ENCODE measurements at regions not wholly inside any gene's neighbourhood (a gene's known extent, or its start where the extent isn't known, plus 50 kb on each side); places are given as distances from the start of the nearest gene placed in this dataset.
"Not testable (repeated sequence)": the region's sequence is repeated elsewhere in the genome, so short reads cannot be mapped to it uniquely, and the experiment has no call there.

GRCh38 chr2:192413812-192414681, 219.3 kb upstream of the TMEFF2 start:
- 98% methylated on average over 9 of the region's 13 CpGs for WGBS (ENCODE audit: insufficient coverage)
- peaks cover 0 to 2% (median 0%) of the 10 kb centered on the region in 5 experiments for H3K9me3 ChIP-seq (ENCODE audit: control extremely low read depth in 1 of 5, control insufficient read depth in 4 of 5, insufficient read depth in 2 of 5, low read depth in 1 of 5, low read length in 4 of 5)
- no peak overlapping the region for H3K4me3 ChIP-seq (ENCODE audit: control insufficient read depth in 1 of 7, extremely low read depth in 1 of 7, insufficient read depth in 4 of 7, low read depth in 2 of 7, low read length in 6 of 7)
- no peaks in the 10 kb centered on the region for H3K36me3 ChIP-seq (ENCODE audit: control insufficient read depth in 4 of 4, insufficient read depth in 4 of 4, low read length in 3 of 4)
- no peaks in the 10 kb centered on the region for H3K27me3 ChIP-seq (replicated peaks in 2 of 5; ENCODE audit: control insufficient read depth in 4 of 5, insufficient read depth in 5 of 5, low read length in 4 of 5)
- H3K4me1 ChIP-seq (ENCODE audit: control extremely low read depth in 1 of 4, control insufficient read depth in 4 of 4, insufficient read depth in 4 of 4, low read length in 3 of 4): no peaks in the 10 kb centered on the region
- H3K27ac ChIP-seq (ENCODE audit: insufficient read depth in 1 of 2, low read depth in 1 of 2, low read length in 2 of 2, poor library complexity in 1 of 2, severe bottlenecking in 2 of 2): no peak overlapping the region
- ChIA-PET CTCF (no interaction called here), POLR2A (no interaction called here)
- no peak for DNase-seq

DNA sequence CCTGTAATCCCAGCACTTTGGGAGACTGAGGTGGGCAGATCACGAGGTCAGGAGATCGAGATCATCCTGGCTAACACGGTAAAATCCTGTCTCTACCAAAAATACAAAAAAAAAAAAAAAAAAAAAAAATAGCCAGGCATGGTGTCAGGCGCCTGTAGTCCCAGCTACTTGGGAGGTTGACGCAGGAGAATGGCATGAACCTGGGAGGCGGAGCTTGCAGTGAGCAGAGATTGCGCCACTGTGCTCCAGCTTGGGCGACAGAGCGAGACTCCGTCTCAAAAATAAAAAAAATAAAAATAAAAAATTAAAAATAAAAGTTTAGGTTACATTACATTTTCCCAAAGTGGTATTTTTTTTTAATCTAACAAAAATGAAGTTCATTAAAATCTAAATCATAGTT, 218.1 kb upstream of the TMEFF2 start:
- DNase-seq; H3K9me3 ChIP-seq (ENCODE audit: control extremely low read depth in 1 of 5, control insufficient read depth in 4 of 5, insufficient read depth in 2 of 5, low read depth in 1 of 5, low read length in 4 of 5); H3K36me3 ChIP-seq (ENCODE audit: control insufficient read depth in 4 of 4, insufficient read depth in 4 of 4, low read length in 3 of 4); H3K27me3 ChIP-seq (replicated peaks in 2 of 5; ENCODE audit: control insufficient read depth in 4 of 5, insufficient read depth in 5 of 5, low read length in 4 of 5); POLR2A ChIA-PET; H3K27ac ChIP-seq (ENCODE audit: insufficient read depth in 1 of 2, low read depth in 1 of 2, low read length in 2 of 2, poor library complexity in 1 of 2, severe bottlenecking in 2 of 2); H3K4me1 ChIP-seq (ENCODE audit: control extremely low read depth in 1 of 4, control insufficient read depth in 4 of 4, insufficient read depth in 4 of 4, low read length in 3 of 4); H3K4me3 ChIP-seq (ENCODE audit: control insufficient read depth in 1 of 7, extremely low read depth in 1 of 7, insufficient read depth in 4 of 7, low read depth in 2 of 7, low read length in 6 of 7): not testable (repeated sequence)
- no CpG with 5 or more reads among the region's 10 CpGs for WGBS (ENCODE audit: insufficient coverage)
- CTCF ChIA-PET: interaction anchor here (0.7 kb wide), 1 partner anchor 32 kb away, joined by 3 read pairs; no protein-coding TSS in a partner anchor

GRCh38 chr2:192412394-192412793, 217.7 kb upstream of the TMEFF2 start:
- H3K4me1 ChIP-seq (ENCODE audit: control extremely low read depth in 1 of 4, control insufficient read depth in 4 of 4, insufficient read depth in 4 of 4, low read length in 3 of 4): no peaks in the 10 kb centered on the region
- H3K4me3 ChIP-seq (ENCODE audit: control insufficient read depth in 1 of 7, extremely low read depth in 1 of 7, insufficient read depth in 4 of 7, low read depth in 2 of 7, low read length in 6 of 7): no peak overlapping the region
- ChIA-PET CTCF (interaction anchor here (0.7 kb wide), 1 partner anchor 33 kb away, joined by 3 read pairs; no protein-coding TSS in a partner anchor), POLR2A (no interaction called here)
- no peaks in the 10 kb centered on the region for H3K27me3 ChIP-seq (replicated peaks in 2 of 5; ENCODE audit: control insufficient read depth in 4 of 5, insufficient read depth in 5 of 5, low read length in 4 of 5)
- peaks cover 0 to 2% (median 0%) of the 10 kb centered on the region in 5 experiments for H3K9me3 ChIP-seq (ENCODE audit: control extremely low read depth in 1 of 5, control insufficient read depth in 4 of 5, insufficient read depth in 2 of 5, low read depth in 1 of 5, low read length in 4 of 5)
- no peak overlapping the region for H3K27ac ChIP-seq (ENCODE audit: insufficient read depth in 1 of 2, low read depth in 1 of 2, low read length in 2 of 2, poor library complexity in 1 of 2, severe bottlenecking in 2 of 2)
- H3K36me3 ChIP-seq (ENCODE audit: control insufficient read depth in 4 of 4, insufficient read depth in 4 of 4, low read length in 3 of 4): no peaks in the 10 kb centered on the region
- DNase-seq: no peak

- Histone ChIP-seq H3K4me3 (ENCODE audit: control insufficient read depth in 1 of 7, extremely low read depth in 1 of 7, insufficient read depth in 4 of 7, low read depth in 2 of 7, low read length in 6 of 7) (no peak overlapping the region), H3K27ac (ENCODE audit: insufficient read depth in 1 of 2, low read depth in 1 of 2, low read length in 2 of 2, poor library complexity in 1 of 2, severe bottlenecking in 2 of 2) (no peak overlapping the region), H3K36me3 (ENCODE audit: control insufficient read depth in 4 of 4, insufficient read depth in 4 of 4, low read length in 3 of 4) (no peaks in the 10 kb centered on the region), H3K4me1 (ENCODE audit: control extremely low read depth in 1 of 4, control insufficient read depth in 4 of 4, insufficient read depth in 4 of 4, low read length in 3 of 4) (no peaks in the 10 kb centered on the region), H3K9me3 (ENCODE audit: control extremely low read depth in 1 of 5, control insufficient read depth in 4 of 5, insufficient read depth in 2 of 5, low read depth in 1 of 5, low read length in 4 of 5) (peaks cover 0 to 2% (median 0%) of the 10 kb centered on the region in 5 experiments), H3K27me3 (replicated peaks in 2 of 5; ENCODE audit: control insufficient read depth in 4 of 5, insufficient read depth in 5 of 5, low read length in 4 of 5) (no peaks in the 10 kb centered on the region)
- ChIA-PET CTCF (no interaction called here), POLR2A (no interaction called here)
- 100% methylated on average over 1 of the region's 1 CpG for WGBS (ENCODE audit: insufficient coverage)
- DNase-seq: no peak
These were observed 217.0 kb upstream of the TMEFF2 start for GRCh38 chr2:192411755-192412154.

- ChIA-PET POLR2A (no interaction called here), CTCF (no interaction called here)
- H3K27me3 ChIP-seq (replicated peaks in 2 of 5; ENCODE audit: control insufficient read depth in 4 of 5, insufficient read depth in 5 of 5, low read length in 4 of 5): no peaks in the 10 kb centered on the region
- DNase-seq: no peak
- H3K9me3 ChIP-seq (ENCODE audit: control extremely low read depth in 1 of 5, control insufficient read depth in 4 of 5, insufficient read depth in 2 of 5, low read depth in 1 of 5, low read length in 4 of 5): peaks cover 0 to 2% (median 0%) of the 10 kb centered on the region in 5 experiments
- H3K4me3 ChIP-seq (ENCODE audit: control insufficient read depth in 1 of 7, extremely low read depth in 1 of 7, insufficient read depth in 4 of 7, low read depth in 2 of 7, low read length in 6 of 7): no peak overlapping the region
- no peaks in the 10 kb centered on the region for H3K4me1 ChIP-seq (ENCODE audit: control extremely low read depth in 1 of 4, control insufficient read depth in 4 of 4, insufficient read depth in 4 of 4, low read length in 3 of 4)
- no peaks in the 10 kb centered on the region for H3K36me3 ChIP-seq (ENCODE audit: control insufficient read depth in 4 of 4, insufficient read depth in 4 of 4, low read length in 3 of 4)
- H3K27ac ChIP-seq (ENCODE audit: insufficient read depth in 1 of 2, low read depth in 1 of 2, low read length in 2 of 2, poor library complexity in 1 of 2, severe bottlenecking in 2 of 2): no peak overlapping the region
These were observed 215.6 kb upstream of the TMEFF2 start for GRCh38 chr2:192410319-192410718.

- ChIA-PET CTCF (no interaction called here), POLR2A (no interaction called here)
- no peaks in the 10 kb centered on the region for H3K4me1 ChIP-seq (ENCODE audit: control extremely low read depth in 1 of 4, control insufficient read depth in 4 of 4, insufficient read depth in 4 of 4, low read length in 3 of 4)
- H3K27ac ChIP-seq (ENCODE audit: insufficient read depth in 1 of 2, low read depth in 1 of 2, low read length in 2 of 2, poor library complexity in 1 of 2, severe bottlenecking in 2 of 2): no peak overlapping the region
- 91% methylated on average over 5 of the region's 5 CpGs for WGBS (ENCODE audit: insufficient coverage)
- H3K9me3 ChIP-seq (ENCODE audit: control extremely low read depth in 1 of 5, control insufficient read depth in 4 of 5, insufficient read depth in 2 of 5, low read depth in 1 of 5, low read length in 4 of 5): no peaks in the 10 kb centered on the region
- no peaks in the 10 kb centered on the region for H3K27me3 ChIP-seq (replicated peaks in 2 of 5; ENCODE audit: control insufficient read depth in 4 of 5, insufficient read depth in 5 of 5, low read length in 4 of 5)
- no peak overlapping the region for H3K4me3 ChIP-seq (ENCODE audit: control insufficient read depth in 1 of 7, extremely low read depth in 1 of 7, insufficient read depth in 4 of 7, low read depth in 2 of 7, low read length in 6 of 7)
- H3K36me3 ChIP-seq (ENCODE audit: control insufficient read depth in 4 of 4, insufficient read depth in 4 of 4, low read length in 3 of 4): no peaks in the 10 kb centered on the region
- DNase-seq: no peak
These were observed 213.0 kb upstream of the TMEFF2 start for GRCh38 chr2:192407692-192408091.

GRCh38 chr2:192398236-192398635, 203.5 kb upstream of the TMEFF2 start:
- no peak for DNase-seq
- H3K27ac ChIP-seq (ENCODE audit: insufficient read depth in 1 of 2, low read depth in 1 of 2, low read length in 2 of 2, poor library complexity in 1 of 2, severe bottlenecking in 2 of 2): no peak overlapping the region
- H3K36me3 ChIP-seq (ENCODE audit: control insufficient read depth in 4 of 4, insufficient read depth in 4 of 4, low read length in 3 of 4): no peaks in the 10 kb centered on the region
- H3K9me3 ChIP-seq (ENCODE audit: control extremely low read depth in 1 of 5, control insufficient read depth in 4 of 5, insufficient read depth in 2 of 5, low read depth in 1 of 5, low read length in 4 of 5): no peaks in the 10 kb centered on the region
- H3K27me3 ChIP-seq (replicated peaks in 2 of 5; ENCODE audit: control insufficient read depth in 4 of 5, insufficient read depth in 5 of 5, low read length in 4 of 5): no peaks in the 10 kb centered on the region
- no peak overlapping the region for H3K4me3 ChIP-seq (ENCODE audit: control insufficient read depth in 1 of 7, extremely low read depth in 1 of 7, insufficient read depth in 4 of 7, low read depth in 2 of 7, low read length in 6 of 7)
- no CpG with 5 or more reads among the region's 6 CpGs for WGBS (ENCODE audit: insufficient coverage)
- ChIA-PET POLR2A (no interaction called here), CTCF (no interaction called here)
- H3K4me1 ChIP-seq (ENCODE audit: control extremely low read depth in 1 of 4, control insufficient read depth in 4 of 4, insufficient read depth in 4 of 4, low read length in 3 of 4): no peaks in the 10 kb centered on the region

Measured in common myeloid progenitor, CD34-positive (primary cell).